Keratinocyte (primary cell): ENCODE measurements at regions not wholly inside any gene's neighbourhood (a gene's known extent, or its start where the extent isn't known, plus 50 kb on each side); places are given as distances from the start of the nearest gene placed in this dataset.

ENCODE experiments used
- DNase-seq: peaks from one replicate; pipeline ENCODE4 v3.0.0-alpha.2; 2011; ENCODE audit warnings: low read depth, missing footprints, low spot score
- FAIRE-seq: peaks from 2 replicates; lab custom pipeline; 2011; peaks lifted over from hg19 to GRCh38; lab: Jason Lieb, UNC
- H2AFZ ChIP-seq: 2 replicates; pipeline ENCODE4 v1.6.0; 2012; ENCODE audit warnings: low read length, control low read depth, inconsistent platforms; ENCODE audit not compliant: control insufficient read depth
- H3K27ac ChIP-seq: 2 replicates; pipeline ENCODE4 v1.5.1; 2011; ENCODE audit warnings: low read length; ENCODE audit not compliant: control insufficient read depth, insufficient read depth
- H3K27me3 ChIP-seq: 3 replicates; pipeline ENCODE4 v1.6.0; 2011; ENCODE audit warnings: low read length; ENCODE audit not compliant: control insufficient read depth, insufficient read depth; ENCODE audit errors: extremely low read depth
- H3K36me3 ChIP-seq, 2 experiments: 2 replicates in 1 of 2; 3 replicates in 1 of 2; pipeline ENCODE4 v1.5.1; 2011; ENCODE audit warnings: low read length in 2 of 2, mild to moderate bottlenecking in 1 of 2; ENCODE audit not compliant: control insufficient read depth in 2 of 2, insufficient read depth in 2 of 2; ENCODE audit errors: extremely low read depth in 1 of 2
- H3K4me1 ChIP-seq: 3 replicates; pipeline ENCODE4 v1.5.1; 2011; ENCODE audit warnings: low read length; ENCODE audit not compliant: control insufficient read depth, insufficient read depth; ENCODE audit errors: extremely low read depth
- H3K4me2 ChIP-seq: 3 replicates; pipeline ENCODE4 v1.6.0; 2011; ENCODE audit warnings: low read depth, low read length; ENCODE audit not compliant: control insufficient read depth, insufficient read depth; ENCODE audit errors: extremely low read depth
- H3K4me3 ChIP-seq, 3 experiments: fragments of 200-600 bp in 1 of 3; sonication (generic) in 1 of 3; 2 replicates in 2 of 3; 3 replicates in 1 of 3; pipeline ENCODE4 v1.5.1; 2011 to 2016; ENCODE audit warnings: low read length in 3 of 3, mild to moderate bottlenecking in 3 of 3, control low read depth in 2 of 3, inconsistent platforms in 1 of 3, low read depth in 1 of 3, mixed read lengths in 1 of 3, mixed run types in 1 of 3, moderate library complexity in 1 of 3; ENCODE audit not compliant: control insufficient read depth in 2 of 3, insufficient read depth in 2 of 3; ENCODE audit errors: extremely low read depth in 1 of 3
- H3K79me2 ChIP-seq: 2 replicates; pipeline ENCODE4 v1.6.0; 2012; ENCODE audit warnings: low read length; ENCODE audit not compliant: control insufficient read depth, insufficient read depth
- H3K9ac ChIP-seq: 3 replicates; pipeline ENCODE4 v1.6.0; 2011; ENCODE audit warnings: low read length; ENCODE audit not compliant: control insufficient read depth, insufficient read depth; ENCODE audit errors: extremely low read depth
- H3K9me1 ChIP-seq: 3 replicates; pipeline ENCODE4 v1.6.0; 2011; ENCODE audit warnings: low read length; ENCODE audit not compliant: control insufficient read depth, insufficient read depth; ENCODE audit errors: extremely low read depth
- H3K9me3 ChIP-seq: 2 replicates; pipeline ENCODE4 v1.5.1; 2012; ENCODE audit warnings: low read depth, low read length; ENCODE audit not compliant: control insufficient read depth
- H4K20me1 ChIP-seq: 3 replicates; pipeline ENCODE4 v1.6.0; 2011; ENCODE audit warnings: low read length; ENCODE audit not compliant: control insufficient read depth, insufficient read depth; ENCODE audit errors: extremely low read depth
- EZH2 ChIP-seq: IDR thresholded peaks from one replicate; pipeline ENCODE4 v1.6.1; 2012; ENCODE audit warnings: inconsistent platforms, mild to moderate bottlenecking, low read length, moderate library complexity
- dilution Hi-C: fragments of 300-500 bp; cut with MboI; formaldehyde crosslinking; loops from one replicate; pipeline ENCODE4 v1.7.0; 2020; ENCODE audit warnings: low sequenced_read_pairs; ENCODE audit not compliant: extremely low pct_ligation_motif_present
- TF ChIP-seq, protein P1 (sequence below), 3 experiments: IDR thresholded peaks in 1 of 3; conservative IDR thresholded peaks in 1 of 3; optimal IDR thresholded peaks in 1 of 3; 2 replicates in 2 of 3; 3 replicates in 1 of 3; pipeline versions ENCODE3 to v1.5.1; 2011; ENCODE audit warnings: low read length in 3 of 3, mild to moderate bottlenecking in 3 of 3, moderate library complexity in 2 of 3, control low read depth in 1 of 3, inconsistent platforms in 1 of 3; ENCODE audit not compliant: insufficient read depth in 2 of 3; ENCODE audit errors: extremely low read depth in 1 of 3

DNA sequence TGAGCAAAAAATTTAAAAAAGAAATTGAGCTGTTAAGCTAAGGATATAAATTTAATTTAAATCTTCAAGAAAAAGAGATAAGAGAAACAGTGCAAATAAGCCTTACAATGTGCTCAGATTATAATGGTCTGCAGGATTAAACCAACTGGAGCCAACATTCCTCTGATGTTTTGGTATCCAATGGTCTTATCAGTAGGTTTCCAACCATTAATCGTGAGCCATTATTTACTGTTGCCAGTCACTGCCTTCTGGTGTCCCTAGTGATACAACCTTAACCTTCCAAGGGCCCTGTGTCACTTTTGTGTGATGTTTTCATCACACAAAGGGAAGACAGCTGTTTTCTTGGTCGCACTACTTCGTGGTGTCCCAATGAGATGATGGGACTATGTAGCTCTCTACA, 134.5 kb upstream of the CTAGE1 start:
- Histone ChIP-seq H3K79me2 (no peaks in the 10 kb centered on the region), H3K27ac (peak overlapping the region; percentile 79), H3K4me2 (peak overlapping the region; percentile 1), H3K36me3 (no peaks in the 10 kb centered on the region), H3K9me3 (no peaks in the 10 kb centered on the region), H3K4me3 (no peak overlapping the region), H3K4me1 (peaks cover 31% of the 10 kb centered on the region), H3K9ac (no peak overlapping the region), H2AFZ (peak overlapping the region; percentile 31), H3K9me1 (no peaks in the 10 kb centered on the region), H3K27me3 (no peaks in the 10 kb centered on the region), H4K20me1 (no peaks in the 10 kb centered on the region)
- dilution Hi-C loops, result no loop called here
- FAIRE-seq (peak; percentile 17), DNase-seq (no peak)
- TF ChIP-seq, protein P1, sequence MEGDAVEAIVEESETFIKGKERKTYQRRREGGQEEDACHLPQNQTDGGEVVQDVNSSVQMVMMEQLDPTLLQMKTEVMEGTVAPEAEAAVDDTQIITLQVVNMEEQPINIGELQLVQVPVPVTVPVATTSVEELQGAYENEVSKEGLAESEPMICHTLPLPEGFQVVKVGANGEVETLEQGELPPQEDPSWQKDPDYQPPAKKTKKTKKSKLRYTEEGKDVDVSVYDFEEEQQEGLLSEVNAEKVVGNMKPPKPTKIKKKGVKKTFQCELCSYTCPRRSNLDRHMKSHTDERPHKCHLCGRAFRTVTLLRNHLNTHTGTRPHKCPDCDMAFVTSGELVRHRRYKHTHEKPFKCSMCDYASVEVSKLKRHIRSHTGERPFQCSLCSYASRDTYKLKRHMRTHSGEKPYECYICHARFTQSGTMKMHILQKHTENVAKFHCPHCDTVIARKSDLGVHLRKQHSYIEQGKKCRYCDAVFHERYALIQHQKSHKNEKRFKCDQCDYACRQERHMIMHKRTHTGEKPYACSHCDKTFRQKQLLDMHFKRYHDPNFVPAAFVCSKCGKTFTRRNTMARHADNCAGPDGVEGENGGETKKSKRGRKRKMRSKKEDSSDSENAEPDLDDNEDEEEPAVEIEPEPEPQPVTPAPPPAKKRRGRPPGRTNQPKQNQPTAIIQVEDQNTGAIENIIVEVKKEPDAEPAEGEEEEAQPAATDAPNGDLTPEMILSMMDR (optimal IDR thresholded peaks at IDR 0.05 in 1 of 3, IDR thresholded peaks at IDR 0.05 in 1 of 3, conservative IDR thresholded peaks at IDR 0.05 in 1 of 3; ENCODE audit: extremely low read depth in 1 of 3, insufficient read depth in 2 of 3, low read length in 3 of 3), result no peak
- no peak for TF ChIP-seq EZH2

DNA sequence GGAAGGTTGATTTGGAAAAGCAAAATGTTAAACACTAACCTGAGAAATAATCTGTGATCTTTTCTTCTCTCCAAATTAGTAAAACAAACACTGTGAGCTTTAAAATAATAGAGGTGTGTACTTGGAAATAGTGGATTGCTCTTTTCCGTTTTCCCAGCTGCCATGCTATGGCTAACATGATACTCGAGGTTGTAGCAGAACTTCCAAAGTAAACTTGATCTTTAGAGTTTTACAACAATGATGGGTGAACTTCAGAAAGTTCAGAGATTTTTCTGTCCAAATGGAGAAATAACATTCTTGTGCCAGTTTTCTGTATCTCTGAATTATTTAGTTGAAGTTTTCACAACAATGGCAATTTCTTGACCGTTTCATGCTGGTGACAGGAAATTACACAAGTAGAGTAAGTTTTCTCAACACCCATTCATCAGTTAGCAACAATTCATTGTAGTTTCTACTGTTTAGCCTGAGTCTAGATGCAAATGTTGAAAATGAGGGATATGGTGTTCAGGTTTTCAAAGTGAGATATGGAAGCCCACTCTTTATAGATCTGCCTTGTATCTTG, 135.3 kb upstream of the CTAGE1 start:
- no peaks in the 10 kb centered on the region for H3K36me3 ChIP-seq
- peak overlapping the region; percentile 79 for H3K27ac ChIP-seq
- DNase-seq (no peak), FAIRE-seq (no peak)
- dilution Hi-C loops, result no loop called here
- peaks cover 31% of the 10 kb centered on the region for H3K4me1 ChIP-seq
- no peak for TF ChIP-seq EZH2
- TF ChIP-seq, protein P1 (optimal IDR thresholded peaks at IDR 0.05 in 1 of 3, IDR thresholded peaks at IDR 0.05 in 1 of 3, conservative IDR thresholded peaks at IDR 0.05 in 1 of 3; ENCODE audit: extremely low read depth in 1 of 3, insufficient read depth in 2 of 3, low read length in 3 of 3), result no peak
- no peak overlapping the region for H3K4me2 ChIP-seq
- H4K20me1 ChIP-seq, result no peaks in the 10 kb centered on the region
- H3K79me2 ChIP-seq, result no peaks in the 10 kb centered on the region
- H3K27me3 ChIP-seq, result no peaks in the 10 kb centered on the region
- H3K9ac ChIP-seq, result no peak overlapping the region
- H3K9me3 ChIP-seq, result no peaks in the 10 kb centered on the region
- H3K4me3 ChIP-seq, result no peak overlapping the region
- H2AFZ ChIP-seq, result no peak overlapping the region
- H3K9me1 ChIP-seq, result no peaks in the 10 kb centered on the region
